LoVo (cell line): ENCODE measurements at regions not wholly inside any gene's neighbourhood (a gene's known extent, or its start where the extent isn't known, plus 50 kb on each side); places are given as distances from the start of the nearest gene placed in this dataset.

Experiments
- DNase-seq: peaks from one replicate; pipeline ENCODE4 v3.0.0-alpha.2; 2016; ENCODE audit warnings: low spot score

DNA sequence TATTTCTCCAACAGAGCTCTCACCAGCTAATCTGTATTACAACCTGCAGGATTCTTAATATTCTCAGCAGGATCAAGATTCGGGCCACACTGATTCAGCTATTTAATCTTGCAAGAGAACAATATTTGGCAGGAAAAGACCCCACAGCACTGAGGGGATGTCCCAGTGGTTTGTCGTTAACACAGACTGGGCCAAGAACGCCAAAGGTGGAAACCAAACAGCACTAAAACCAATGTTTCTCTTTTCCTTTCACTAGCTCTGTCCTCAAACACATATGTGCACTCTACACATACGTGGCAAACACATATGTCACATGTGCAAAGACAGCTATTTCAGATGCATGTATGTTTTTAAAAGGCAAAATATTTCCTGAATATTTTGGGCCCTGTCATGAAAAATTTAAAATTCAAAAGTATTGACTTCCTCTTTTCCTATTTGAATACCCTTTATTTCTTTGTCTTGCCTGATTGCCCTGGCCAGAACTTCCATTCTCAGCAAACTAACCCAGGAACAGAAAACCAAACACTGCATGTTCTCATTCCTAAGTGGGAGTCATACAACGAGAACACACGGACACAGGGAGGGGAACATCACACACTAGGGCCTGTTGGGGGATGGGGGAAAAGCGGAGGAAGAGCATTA is 51.7 kb upstream of the NEBL start:
- no peak for DNase-seq
